ENCODE measurements at regions not wholly inside any gene's neighbourhood (a gene's known extent, or its start where the extent isn't known, plus 50 kb on each side); places are given as distances from the start of the nearest gene placed in this dataset.

DNA sequence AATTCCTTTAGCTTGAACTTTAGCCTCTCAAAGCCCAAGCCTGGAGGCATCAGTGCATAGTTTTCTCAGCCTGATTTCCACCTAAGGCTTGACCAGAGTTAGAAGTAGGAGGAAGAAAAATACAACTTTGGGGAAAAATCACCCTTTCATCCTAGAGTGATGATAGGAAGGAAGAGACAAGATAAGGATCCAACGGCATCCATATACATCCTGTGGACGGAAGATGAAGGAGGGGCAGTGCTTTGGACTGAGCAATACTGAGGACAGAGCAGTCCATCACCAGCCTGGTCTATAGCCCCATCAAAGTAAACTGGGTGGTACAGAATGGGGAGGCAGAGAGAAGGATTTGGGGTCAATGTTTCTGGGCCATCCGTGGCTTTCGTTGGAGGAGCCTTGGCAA, 247.9 kb downstream of the FAM76B start:
- Histone ChIP-seq H3K9me3 (ENCODE audit: control insufficient read depth, insufficient read depth, low read depth, low read length) (no peaks in the 10 kb centered on the region), H3K4me1 (ENCODE audit: control insufficient read depth, insufficient read depth, low read length) (no peaks in the 10 kb centered on the region), H3K4me3 (ENCODE audit: low read depth in 2 of 2, low read length in 2 of 2) (no peak overlapping the region), H3K36me3 (ENCODE audit: control insufficient read depth, insufficient read depth, low read length) (no peaks in the 10 kb centered on the region), H3K27ac (ENCODE audit: low read length) (no peak overlapping the region), H3K27me3 (ENCODE audit: control insufficient read depth, insufficient read depth, low read length) (no peaks in the 10 kb centered on the region)
- no TSS peak for BruUV-seq (replicated peaks)
- POLR2A ChIA-PET, result no interaction called here
- DNase-seq (ENCODE audit: low read depth, low spot score) (no peak), ATAC-seq (no peak)
- CTCF ChIA-PET, result interaction anchor here (0.6 kb wide), 1 partner anchor 186 kb away, joined by 3 read pairs; no protein-coding TSS in a partner anchor
- in situ Hi-C loops (cut with HindIII; ENCODE audit: low pct_unique_long_range_greater_than_20kb, low sequenced_read_pairs) (no loop called here), intact Hi-C loops (cut with micrococcal nuclease; ENCODE audit: unreplicated experiment) (no loop called here)
- TF ChIP-seq POLR2AphosphoS5 (IDR thresholded peaks at IDR 0.05; ENCODE audit: low read depth, low read length), result no peak
- TF ChIP-seq CTCF (IDR thresholded peaks at IDR 0.05), result no peak
- no peak for TF ChIP-seq TCF7L2 (IDR thresholded peaks at IDR 0.05; ENCODE audit: low read depth, low read length)
- no peak for TF ChIP-seq SIN3A (IDR thresholded peaks at IDR 0.05; ENCODE audit: borderline replicate concordance, insufficient read depth, low read depth, low read length)
- TF ChIP-seq, protein P1, sequence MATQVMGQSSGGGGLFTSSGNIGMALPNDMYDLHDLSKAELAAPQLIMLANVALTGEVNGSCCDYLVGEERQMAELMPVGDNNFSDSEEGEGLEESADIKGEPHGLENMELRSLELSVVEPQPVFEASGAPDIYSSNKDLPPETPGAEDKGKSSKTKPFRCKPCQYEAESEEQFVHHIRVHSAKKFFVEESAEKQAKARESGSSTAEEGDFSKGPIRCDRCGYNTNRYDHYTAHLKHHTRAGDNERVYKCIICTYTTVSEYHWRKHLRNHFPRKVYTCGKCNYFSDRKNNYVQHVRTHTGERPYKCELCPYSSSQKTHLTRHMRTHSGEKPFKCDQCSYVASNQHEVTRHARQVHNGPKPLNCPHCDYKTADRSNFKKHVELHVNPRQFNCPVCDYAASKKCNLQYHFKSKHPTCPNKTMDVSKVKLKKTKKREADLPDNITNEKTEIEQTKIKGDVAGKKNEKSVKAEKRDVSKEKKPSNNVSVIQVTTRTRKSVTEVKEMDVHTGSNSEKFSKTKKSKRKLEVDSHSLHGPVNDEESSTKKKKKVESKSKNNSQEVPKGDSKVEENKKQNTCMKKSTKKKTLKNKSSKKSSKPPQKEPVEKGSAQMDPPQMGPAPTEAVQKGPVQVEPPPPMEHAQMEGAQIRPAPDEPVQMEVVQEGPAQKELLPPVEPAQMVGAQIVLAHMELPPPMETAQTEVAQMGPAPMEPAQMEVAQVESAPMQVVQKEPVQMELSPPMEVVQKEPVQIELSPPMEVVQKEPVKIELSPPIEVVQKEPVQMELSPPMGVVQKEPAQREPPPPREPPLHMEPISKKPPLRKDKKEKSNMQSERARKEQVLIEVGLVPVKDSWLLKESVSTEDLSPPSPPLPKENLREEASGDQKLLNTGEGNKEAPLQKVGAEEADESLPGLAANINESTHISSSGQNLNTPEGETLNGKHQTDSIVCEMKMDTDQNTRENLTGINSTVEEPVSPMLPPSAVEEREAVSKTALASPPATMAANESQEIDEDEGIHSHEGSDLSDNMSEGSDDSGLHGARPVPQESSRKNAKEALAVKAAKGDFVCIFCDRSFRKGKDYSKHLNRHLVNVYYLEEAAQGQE (IDR thresholded peaks at IDR 0.05; ENCODE audit: insufficient read depth in 1 of 2, low read depth in 2 of 2, low read length in 1 of 2), result no peak

DNA sequence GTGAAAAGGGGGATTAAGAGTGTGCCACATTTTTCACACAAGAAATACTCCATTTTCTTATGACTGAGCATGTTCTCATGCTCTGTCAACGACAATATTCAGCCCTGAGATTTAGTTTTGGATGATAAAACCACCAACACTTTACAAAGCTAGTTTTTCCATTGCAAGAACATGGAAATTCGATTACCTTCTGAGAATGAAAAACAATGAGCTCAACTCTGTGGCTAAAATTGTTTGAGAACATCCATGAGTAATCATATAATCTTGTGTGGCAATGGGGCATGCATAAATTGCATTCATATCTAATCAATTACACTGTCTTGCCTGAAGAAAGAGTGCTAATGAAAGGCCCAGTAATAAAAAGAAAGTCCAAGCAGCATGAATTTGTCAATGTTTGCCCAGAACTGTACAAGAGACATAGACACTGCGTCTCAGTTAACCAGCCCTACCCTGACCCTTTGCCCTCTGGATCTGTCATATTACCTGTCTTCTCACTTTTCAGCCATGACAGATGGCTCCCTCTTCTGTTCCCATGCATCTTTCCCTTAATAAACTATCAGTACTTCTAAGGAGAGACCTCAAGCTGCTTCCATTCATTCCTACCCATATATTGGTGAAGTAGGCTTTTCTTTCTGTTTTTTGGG, 253.4 kb downstream of the FAM76B start:
- no peak for ATAC-seq
- Histone ChIP-seq H3K27me3 (ENCODE audit: control insufficient read depth, insufficient read depth, low read length) (no peaks in the 10 kb centered on the region; the same call in 1 of the 2 replicates), H3K4me1 (ENCODE audit: control insufficient read depth, insufficient read depth, low read length) (no peaks in the 10 kb centered on the region), H3K4me3 (ENCODE audit: low read depth in 2 of 2, low read length in 2 of 2) (no peak overlapping the region), H3K27ac (ENCODE audit: low read length) (no peak overlapping the region), H3K36me3 (ENCODE audit: control insufficient read depth, insufficient read depth, low read length) (no peaks in the 10 kb centered on the region), H3K9me3 (ENCODE audit: control insufficient read depth, insufficient read depth, low read depth, low read length) (no peaks in the 10 kb centered on the region)
- DNase-seq (ENCODE audit: low read depth, low spot score), result no peak
- in situ Hi-C loops (cut with HindIII; ENCODE audit: low pct_unique_long_range_greater_than_20kb, low sequenced_read_pairs) (no loop called here), intact Hi-C loops (cut with micrococcal nuclease; ENCODE audit: unreplicated experiment) (no loop called here)
- TF ChIP-seq SIN3A (IDR thresholded peaks at IDR 0.05; ENCODE audit: borderline replicate concordance, insufficient read depth, low read depth, low read length), result no peak
- TF ChIP-seq, protein P1 (IDR thresholded peaks at IDR 0.05; ENCODE audit: insufficient read depth in 1 of 2, low read depth in 2 of 2, low read length in 1 of 2), result no peak
- no peak for TF ChIP-seq TCF7L2 (IDR thresholded peaks at IDR 0.05; ENCODE audit: low read depth, low read length)
- TF ChIP-seq CTCF (IDR thresholded peaks at IDR 0.05), result no peak
- no peak for TF ChIP-seq POLR2AphosphoS5 (IDR thresholded peaks at IDR 0.05; ENCODE audit: low read depth, low read length)
- ChIA-PET CTCF (no interaction called here), POLR2A (no interaction called here)
- BruUV-seq (replicated peaks), result no TSS peak

Data from Panc1 (cell line).